ENCODE measurements at regions not wholly inside any gene's neighbourhood (a gene's known extent, or its start where the extent isn't known, plus 50 kb on each side); places are given as distances from the start of the nearest gene placed in this dataset.

DNA sequence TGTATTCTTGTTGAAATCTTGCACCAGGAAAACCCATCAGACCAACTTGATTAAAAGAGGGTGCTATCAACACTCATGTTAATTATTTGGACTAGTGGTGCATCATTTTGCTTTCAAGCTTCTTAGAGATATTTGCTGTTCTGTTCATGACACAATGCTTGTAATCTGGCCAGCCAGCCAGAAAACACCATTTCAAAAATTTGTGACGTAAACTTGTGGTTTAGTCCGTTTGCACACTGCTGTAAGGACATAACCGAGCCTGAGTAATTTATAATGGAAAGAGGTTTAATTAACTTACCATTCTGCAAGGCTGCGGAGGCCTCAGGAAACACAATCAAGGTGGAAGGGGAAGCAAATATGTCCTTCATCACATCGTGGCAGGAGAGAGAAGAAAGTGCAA, 374.3 kb upstream of the TGFBR2 start:
- TF ChIP-seq, protein P1, sequence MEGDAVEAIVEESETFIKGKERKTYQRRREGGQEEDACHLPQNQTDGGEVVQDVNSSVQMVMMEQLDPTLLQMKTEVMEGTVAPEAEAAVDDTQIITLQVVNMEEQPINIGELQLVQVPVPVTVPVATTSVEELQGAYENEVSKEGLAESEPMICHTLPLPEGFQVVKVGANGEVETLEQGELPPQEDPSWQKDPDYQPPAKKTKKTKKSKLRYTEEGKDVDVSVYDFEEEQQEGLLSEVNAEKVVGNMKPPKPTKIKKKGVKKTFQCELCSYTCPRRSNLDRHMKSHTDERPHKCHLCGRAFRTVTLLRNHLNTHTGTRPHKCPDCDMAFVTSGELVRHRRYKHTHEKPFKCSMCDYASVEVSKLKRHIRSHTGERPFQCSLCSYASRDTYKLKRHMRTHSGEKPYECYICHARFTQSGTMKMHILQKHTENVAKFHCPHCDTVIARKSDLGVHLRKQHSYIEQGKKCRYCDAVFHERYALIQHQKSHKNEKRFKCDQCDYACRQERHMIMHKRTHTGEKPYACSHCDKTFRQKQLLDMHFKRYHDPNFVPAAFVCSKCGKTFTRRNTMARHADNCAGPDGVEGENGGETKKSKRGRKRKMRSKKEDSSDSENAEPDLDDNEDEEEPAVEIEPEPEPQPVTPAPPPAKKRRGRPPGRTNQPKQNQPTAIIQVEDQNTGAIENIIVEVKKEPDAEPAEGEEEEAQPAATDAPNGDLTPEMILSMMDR (optimal IDR thresholded peaks at IDR 0.05 in 1 of 3, IDR thresholded peaks at IDR 0.05 in 1 of 3, conservative IDR thresholded peaks at IDR 0.05 in 1 of 3; ENCODE audit: extremely low read depth in 1 of 3, insufficient read depth in 2 of 3, low read length in 3 of 3): no peak
- TF ChIP-seq EZH2 (IDR thresholded peaks at IDR 0.05; ENCODE audit: low read length): no peak
